ENCODE measurements at regions not wholly inside any gene's neighbourhood (a gene's known extent, or its start where the extent isn't known, plus 50 kb on each side); places are given as distances from the start of the nearest gene placed in this dataset.

DNA sequence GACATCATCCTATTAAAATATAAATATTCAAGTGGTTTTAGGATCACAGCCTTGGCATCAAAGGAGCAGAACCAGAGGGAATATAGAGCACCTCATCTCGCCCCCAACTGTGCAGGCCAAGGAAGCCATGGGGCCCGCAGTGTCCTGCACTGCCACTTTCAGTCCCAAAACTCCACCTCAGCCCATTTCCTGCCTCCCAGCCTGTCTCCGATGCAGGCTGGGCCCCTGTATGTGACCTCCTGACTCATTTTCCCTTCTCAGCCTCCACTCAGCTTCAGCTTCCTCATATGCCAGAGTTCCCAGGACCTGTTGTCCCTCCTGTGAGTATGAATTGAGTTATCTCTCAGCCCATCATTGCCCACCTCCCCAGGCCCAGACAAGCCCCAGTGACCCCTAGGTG is 72.9 kb upstream of the GLI2 start:
- TF ChIP-seq POLR2AphosphoS5 (IDR thresholded peaks at IDR 0.05), result no peak
- TF ChIP-seq POLR2A (IDR thresholded peaks at IDR 0.05), result no peak
